ENCODE measurements at regions not wholly inside any gene's neighbourhood (a gene's known extent, or its start where the extent isn't known, plus 50 kb on each side); places are given as distances from the start of the nearest gene placed in this dataset.

DNA sequence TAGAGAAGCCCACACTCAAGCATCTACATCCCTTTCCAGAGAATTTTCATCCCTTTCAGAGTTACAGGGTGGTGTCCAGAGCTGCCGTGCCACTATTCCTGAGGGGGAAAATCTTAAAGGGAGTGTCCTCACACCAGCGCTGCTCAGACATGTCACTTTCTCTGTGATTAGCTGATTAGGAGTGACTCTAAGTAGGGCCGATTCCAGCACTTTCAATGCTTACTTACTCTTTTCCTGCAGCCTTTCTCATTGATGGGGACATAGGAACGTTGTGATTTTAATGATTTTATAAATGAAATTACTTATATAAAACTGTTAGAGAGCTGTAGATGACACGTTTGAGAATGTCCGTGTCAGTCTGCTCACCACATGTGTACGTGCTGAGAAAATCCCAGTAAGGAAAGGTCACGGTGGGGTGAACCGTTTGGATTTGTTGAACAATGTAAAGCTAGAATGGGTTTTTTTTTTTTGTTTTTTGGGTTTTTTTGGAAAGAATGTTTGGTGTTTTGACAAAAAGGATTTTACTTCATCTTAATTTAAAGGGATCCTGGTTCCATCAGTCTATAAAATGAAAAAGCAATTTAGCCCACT is 56.6 kb upstream of the SPATA13 start:
- H3K36me3 ChIP-seq = no peaks in the 10 kb centered on the region
- no peak overlapping the region for H3K9ac ChIP-seq
- H3K27ac ChIP-seq = no peak overlapping the region
- no peaks in the 10 kb centered on the region for H3K9me3 ChIP-seq
- no peak overlapping the region for H3K4me3 ChIP-seq
- H3K4me2 ChIP-seq = no peak overlapping the region
- no peaks in the 10 kb centered on the region for H3K27me3 ChIP-seq
- no peak for TF ChIP-seq Cebpa-rat (IDR thresholded peaks at IDR 0.05)
- H4K20me1 ChIP-seq = no peaks in the 10 kb centered on the region
- no peaks in the 10 kb centered on the region for H3K4me1 ChIP-seq

DNA sequence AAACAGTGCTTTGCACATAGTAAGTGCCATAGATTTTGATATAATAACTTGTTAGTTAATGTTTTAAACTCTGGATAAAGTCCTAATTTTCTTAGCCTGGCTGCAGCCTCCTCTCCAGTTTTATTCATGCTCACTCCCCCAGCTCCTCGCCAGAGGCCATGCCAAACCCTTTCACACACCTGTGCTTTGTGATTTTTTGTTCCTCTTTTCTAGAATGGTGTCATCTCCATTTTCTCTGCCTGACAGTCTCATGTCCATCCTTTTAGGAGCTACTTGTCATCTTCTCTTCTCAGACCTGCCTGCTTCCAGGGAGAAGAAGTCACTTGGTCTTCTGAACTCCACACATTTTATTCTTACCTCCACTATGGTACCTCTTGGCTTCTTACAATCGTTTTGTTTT is 55.8 kb upstream of the SPATA13 start:
- H3K27ac ChIP-seq = no peak overlapping the region

DNA sequence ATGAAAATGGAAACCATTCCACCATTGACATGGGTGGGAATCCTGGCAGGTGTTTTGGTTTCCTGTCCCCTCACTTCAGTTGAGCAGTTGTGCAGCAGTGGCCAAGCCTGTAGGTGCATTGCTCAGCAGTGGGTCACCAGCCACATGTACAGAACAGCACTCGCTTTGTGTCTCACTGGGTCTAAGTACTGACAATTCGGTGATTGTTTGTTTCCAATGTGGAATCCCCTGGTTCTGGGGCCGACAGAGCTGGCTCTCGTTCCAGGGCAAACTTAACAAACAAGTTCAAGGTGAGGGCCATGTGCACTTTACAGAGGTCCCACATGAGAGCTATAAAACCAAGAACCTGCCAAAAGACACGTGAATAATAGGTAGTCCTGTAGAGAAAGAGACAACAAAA is 54.1 kb upstream of the SPATA13 start:
- no peak for TF ChIP-seq Cebpa-rat (IDR thresholded peaks at IDR 0.05)
- no peaks in the 10 kb centered on the region for H4K20me1 ChIP-seq
- no peaks in the 10 kb centered on the region for H3K36me3 ChIP-seq
- H3K4me3 ChIP-seq = no peak overlapping the region
- H3K4me1 ChIP-seq = no peaks in the 10 kb centered on the region
- H3K9ac ChIP-seq = no peak overlapping the region
- no peaks in the 10 kb centered on the region for H3K9me3 ChIP-seq
- no peaks in the 10 kb centered on the region for H3K27me3 ChIP-seq
- H3K27ac ChIP-seq = no peak overlapping the region
- no peak overlapping the region for H3K4me2 ChIP-seq

More for the DNA sequence above, 55.8 kb upstream of the SPATA13 start:
- Histone ChIP-seq H3K4me2 (no peak overlapping the region), H3K36me3 (no peaks in the 10 kb centered on the region), H3K9me3 (no peaks in the 10 kb centered on the region), H4K20me1 (no peaks in the 10 kb centered on the region), H3K4me3 (no peak overlapping the region), H3K27me3 (no peaks in the 10 kb centered on the region), H3K4me1 (no peaks in the 10 kb centered on the region), H3K9ac (no peak overlapping the region)
- TF ChIP-seq Cebpa-rat (IDR thresholded peaks at IDR 0.05) = no peak

DNA sequence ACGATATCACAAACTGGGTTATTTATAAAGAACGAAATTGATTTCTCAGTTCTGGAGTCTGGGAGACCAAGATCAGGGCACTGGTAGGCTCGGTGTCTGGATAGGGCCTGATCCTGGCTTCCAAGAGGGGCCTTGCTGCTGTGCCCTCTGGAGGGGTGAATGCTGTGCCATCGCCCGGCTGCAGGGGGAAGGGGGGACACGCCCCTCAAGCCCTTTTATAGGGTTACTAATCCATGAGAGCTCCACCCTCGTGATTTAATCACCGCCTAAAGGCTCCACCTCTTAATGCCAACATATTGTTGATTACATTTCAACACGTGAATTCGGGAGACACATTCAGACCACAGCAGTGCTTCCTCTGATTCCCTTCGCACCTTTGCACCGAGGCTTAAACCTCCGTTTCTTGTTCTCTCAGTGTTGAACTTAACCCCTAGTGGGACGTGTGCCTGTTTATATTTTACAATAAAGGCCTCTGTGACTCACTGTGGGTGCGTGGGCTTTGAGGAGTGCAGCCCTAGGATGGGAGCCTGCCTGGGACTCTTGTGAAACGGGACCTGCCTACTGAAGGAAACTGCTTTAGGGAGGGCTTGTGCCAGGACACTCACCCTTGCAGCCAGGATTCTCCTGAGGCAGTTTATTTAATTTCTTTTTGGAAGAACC is 52.4 kb upstream of the SPATA13 start:
- Histone ChIP-seq H3K9ac (no peak overlapping the region), H3K4me3 (no peak overlapping the region), H4K20me1 (no peaks in the 10 kb centered on the region), H3K4me1 (no peaks in the 10 kb centered on the region), H3K27me3 (no peaks in the 10 kb centered on the region), H3K9me3 (no peaks in the 10 kb centered on the region), H3K36me3 (no peaks in the 10 kb centered on the region), H3K27ac (no peak overlapping the region), H3K4me2 (no peak overlapping the region)
- TF ChIP-seq Cebpa-rat (IDR thresholded peaks at IDR 0.05) = no peak

DNA sequence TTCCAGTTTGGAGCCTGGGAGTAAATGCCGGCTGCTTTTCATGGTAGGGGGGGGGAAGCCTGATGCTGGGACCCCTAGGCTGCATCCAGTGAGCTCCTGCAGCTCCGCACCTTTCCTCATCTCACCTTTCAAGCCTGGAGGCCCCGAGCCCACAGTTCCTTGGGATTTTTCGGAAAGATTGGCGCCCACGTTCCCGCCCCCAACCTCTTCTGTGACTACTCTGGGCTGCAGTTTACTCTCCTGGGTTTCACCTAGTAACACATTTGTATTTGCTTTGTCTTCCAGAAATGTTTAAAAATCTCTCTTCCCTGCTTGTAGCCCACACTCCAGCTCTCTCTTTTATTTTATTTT is 51.9 kb upstream of the SPATA13 start:
- Histone ChIP-seq H3K4me2 (no peak overlapping the region), H4K20me1 (no peaks in the 10 kb centered on the region), H3K27me3 (no peaks in the 10 kb centered on the region), H3K27ac (no peak overlapping the region), H3K4me3 (no peak overlapping the region), H3K9me3 (no peaks in the 10 kb centered on the region), H3K9ac (no peak overlapping the region), H3K4me1 (no peaks in the 10 kb centered on the region), H3K36me3 (no peaks in the 10 kb centered on the region)
- no peak for TF ChIP-seq Cebpa-rat (IDR thresholded peaks at IDR 0.05)

DNA sequence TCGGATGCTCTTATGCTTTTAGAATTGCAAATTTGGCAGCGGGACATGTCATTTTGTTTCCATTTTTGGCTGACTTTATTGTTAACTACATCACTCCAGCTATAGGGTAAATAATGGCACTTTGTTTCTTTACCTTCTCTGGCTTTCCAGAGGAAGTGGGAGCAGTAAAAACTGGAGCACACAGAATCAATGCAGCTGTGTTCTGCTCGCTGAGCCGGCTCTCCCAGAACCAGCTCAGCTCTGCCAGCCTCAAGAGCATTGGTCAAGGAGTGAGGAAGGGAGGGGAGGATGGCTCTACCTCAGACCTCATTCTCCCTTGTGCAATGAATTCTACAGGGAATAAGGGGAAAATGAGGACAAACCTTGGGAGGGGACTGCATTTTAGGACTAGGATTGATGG is 50.5 kb upstream of the SPATA13 start:
- no peak overlapping the region for H3K4me2 ChIP-seq
- H4K20me1 ChIP-seq = no peaks in the 10 kb centered on the region
- H3K9me3 ChIP-seq = no peaks in the 10 kb centered on the region
- H3K27me3 ChIP-seq = no peaks in the 10 kb centered on the region
- no peaks in the 10 kb centered on the region for H3K4me1 ChIP-seq
- H3K36me3 ChIP-seq = no peaks in the 10 kb centered on the region
- no peak overlapping the region for H3K9ac ChIP-seq
- no peak overlapping the region for H3K4me3 ChIP-seq
- H3K27ac ChIP-seq = no peak overlapping the region
- no peak for TF ChIP-seq Cebpa-rat (IDR thresholded peaks at IDR 0.05)

Measured in BLaER1 (cell line).